ENCODE measurements at regions not wholly inside any gene's neighbourhood (a gene's known extent, or its start where the extent isn't known, plus 50 kb on each side); places are given as distances from the start of the nearest gene placed in this dataset.
"Not testable (repeated sequence)": the region's sequence is repeated elsewhere in the genome, so short reads cannot be mapped to it uniquely, and the experiment has no call there.

DNA sequence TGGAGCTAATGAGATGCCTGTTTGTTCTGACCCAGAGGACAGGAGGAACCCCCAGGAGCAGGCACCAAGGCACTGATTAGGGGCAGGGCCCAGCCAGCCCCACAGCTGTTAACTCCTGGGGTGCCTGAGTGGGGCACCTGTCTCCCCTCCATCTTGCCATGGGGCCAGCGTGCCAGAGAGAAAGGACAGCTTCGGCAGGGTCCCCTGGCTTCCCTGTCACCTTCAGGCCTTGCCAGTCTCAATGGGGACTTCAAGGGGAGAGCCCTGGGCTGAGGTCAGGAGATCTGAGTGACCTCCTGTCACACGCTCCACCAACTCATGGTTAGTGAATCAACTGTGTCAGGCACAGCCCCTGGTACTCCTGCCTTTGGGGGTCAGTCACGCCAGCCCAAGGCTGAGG is 152.7 kb upstream of the MVB12B start (continued):
- TF ChIP-seq ZNF57 (CRISPR knock-in tag; IDR thresholded peaks at IDR 0.05) (no peak), ARNT (IDR thresholded peaks at IDR 0.05) (no peak), PRPF4 (IDR thresholded peaks at IDR 0.05; ENCODE audit: insufficient read depth, low read depth, low read length, poor library complexity, severe bottlenecking) (no peak), CREB1 (IDR thresholded peaks at IDR 0.05) (no peak), CREB1 (CRISPR knock-in tag; IDR thresholded peaks at IDR 0.05) (no peak), ZBTB34 (CRISPR knock-in tag; IDR thresholded peaks at IDR 0.05) (no peak), NFATC3 (IDR thresholded peaks at IDR 0.05) (no peak), TAF15 (IDR thresholded peaks at IDR 0.05; ENCODE audit: low read depth, low read length) (no peak)

DNA sequence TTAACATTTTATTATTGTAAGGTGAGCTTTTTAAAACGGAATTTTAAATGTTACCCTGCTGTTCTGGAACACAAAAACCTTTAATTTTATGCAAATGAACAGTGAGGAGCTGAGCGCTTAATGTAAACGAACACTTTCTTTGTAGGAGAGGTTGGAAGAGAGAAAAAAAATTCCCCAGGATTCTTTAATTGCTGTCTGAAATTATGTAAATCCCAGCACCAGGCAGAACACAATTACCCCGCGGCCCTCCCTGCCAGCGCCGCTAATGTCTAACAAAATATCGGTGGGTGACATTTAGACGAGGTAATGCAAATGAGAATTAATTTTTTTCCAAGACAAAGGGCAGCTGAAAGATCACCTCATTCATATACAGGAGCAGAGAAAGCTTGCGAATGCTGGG is 143.4 kb upstream of the MVB12B start:
- Histone ChIP-seq H3K4me2 (ENCODE audit: insufficient read depth, low read length) (no peak overlapping the region), H2AFZ (ENCODE audit: low read depth, low read length) (no peak overlapping the region), H3K9me3 (replicated peaks; ENCODE audit: control insufficient read depth, insufficient read depth, low read depth, low read length) (no peaks in the 10 kb centered on the region), H3K4me3 (no peak overlapping the region), H3K9me1 (ENCODE audit: control insufficient read depth, insufficient read depth, low read length) (no peaks in the 10 kb centered on the region), H3K27ac (ENCODE audit: extremely low read depth, low read depth, low read length) (no peak overlapping the region), H4K20me1 (replicated peaks; ENCODE audit: control insufficient read depth, insufficient read depth, low read length) (no peaks in the 10 kb centered on the region), H3K79me2 (ENCODE audit: control insufficient read depth, insufficient read depth, low read length) (no peaks in the 10 kb centered on the region), H3K27me3 (ENCODE audit: control insufficient read depth in 2 of 2, insufficient read depth in 2 of 2, low read length in 2 of 2) (no peaks in the 10 kb centered on the region; a peak in 1 of 5 replicates), H3K36me3 (ENCODE audit: control insufficient read depth, insufficient read depth, low read length) (no peaks in the 10 kb centered on the region), H3K9ac (ENCODE audit: insufficient read depth in 1 of 2, low read depth in 2 of 2, low read length in 2 of 2) (no peak overlapping the region), H3K4me1 (replicated peaks in 1 of 2; ENCODE audit: control insufficient read depth in 2 of 2, insufficient read depth in 2 of 2, low read length in 2 of 2) (no peaks in the 10 kb centered on the region)
- 0% methylated on average over 8 of the region's 10 CpGs for WGBS (ENCODE audit: insufficient coverage, low coverage, missing lambda C conversion rate)
- no TSS peak for BruUV-seq (replicated peaks)
- ChIA-PET CTCF (ENCODE audit: low intra/inter-chr PET ratio) (no interaction called here), POLR2A (no interaction called here)
- in situ Hi-C loops (cut with MboI): no loop called here
- intact Hi-C loops (cut with micrococcal nuclease): no loop called here
- no peak for FAIRE-seq
- no peak for ATAC-seq
- no peak for TF ChIP-seq RBM22 (IDR thresholded peaks at IDR 0.05; ENCODE audit: low read depth, low read length, poor library complexity, severe bottlenecking)
- DNase-seq (ENCODE audit: extremely low read depth in 1 of 4, low spot score in 3 of 4): no peak

- H4K20me1 ChIP-seq (replicated peaks; ENCODE audit: control insufficient read depth, insufficient read depth, low read length); DNase-seq (ENCODE audit: extremely low read depth in 1 of 4, low spot score in 3 of 4); FAIRE-seq; H2AFZ ChIP-seq (ENCODE audit: low read depth, low read length); H3K27ac ChIP-seq (ENCODE audit: extremely low read depth, low read depth, low read length); BruUV-seq (replicated peaks); H3K4me1 ChIP-seq (replicated peaks in 1 of 2; ENCODE audit: control insufficient read depth in 2 of 2, insufficient read depth in 2 of 2, low read length in 2 of 2); H3K9ac ChIP-seq (ENCODE audit: insufficient read depth in 1 of 2, low read depth in 2 of 2, low read length in 2 of 2); H3K4me3 ChIP-seq; H3K27me3 ChIP-seq (ENCODE audit: control insufficient read depth in 2 of 2, insufficient read depth in 2 of 2, low read length in 2 of 2); in situ Hi-C loops (cut with MboI); H3K4me2 ChIP-seq (ENCODE audit: insufficient read depth, low read length); H3K79me2 ChIP-seq (ENCODE audit: control insufficient read depth, insufficient read depth, low read length); ATAC-seq; CTCF ChIA-PET (ENCODE audit: low intra/inter-chr PET ratio); intact Hi-C loops (cut with micrococcal nuclease); H3K9me3 ChIP-seq (replicated peaks; ENCODE audit: control insufficient read depth, insufficient read depth, low read depth, low read length); H3K9me1 ChIP-seq (ENCODE audit: control insufficient read depth, insufficient read depth, low read length); H3K36me3 ChIP-seq (ENCODE audit: control insufficient read depth, insufficient read depth, low read length): not testable (repeated sequence)
- WGBS (ENCODE audit: insufficient coverage, low coverage, missing lambda C conversion rate): 0% methylated on average over 2 of the region's 2 CpGs
- POLR2A ChIA-PET: interaction anchor here (0.7 kb wide), 1 partner anchor 261 kb away, joined by 3 read pairs; no protein-coding TSS in a partner anchor
These were observed 135.6 kb upstream of the MVB12B start for GRCh38 chr9:126190994-126191393.

Measured in K562 (cell line).